HG03575 (cell line): ENCODE measurements at regions not wholly inside any gene's neighbourhood (a gene's known extent, or its start where the extent isn't known, plus 50 kb on each side); places are given as distances from the start of the nearest gene placed in this dataset.
A peak's percentile ranks its signal among the peaks of the same experiment; 100 is the strongest.

Experiments
- ATAC-seq: cut with Tn5 transposase; IDR thresholded peaks from one replicate; pipeline ENCODE4 v1.9.1; 2021; ENCODE audit not compliant: unreplicated experiment, insufficient number of reproducible peaks, low FRiP score; ENCODE audit errors: extremely low read depth

- ATAC-seq, result no peak
These were observed 396.5 kb upstream of the SEMA3D start for GRCh38 chr7:85583131-85583953.

- no peak for ATAC-seq
These were observed 387.0 kb upstream of the SEMA3D start for GRCh38 chr7:85573844-85574243.

DNA sequence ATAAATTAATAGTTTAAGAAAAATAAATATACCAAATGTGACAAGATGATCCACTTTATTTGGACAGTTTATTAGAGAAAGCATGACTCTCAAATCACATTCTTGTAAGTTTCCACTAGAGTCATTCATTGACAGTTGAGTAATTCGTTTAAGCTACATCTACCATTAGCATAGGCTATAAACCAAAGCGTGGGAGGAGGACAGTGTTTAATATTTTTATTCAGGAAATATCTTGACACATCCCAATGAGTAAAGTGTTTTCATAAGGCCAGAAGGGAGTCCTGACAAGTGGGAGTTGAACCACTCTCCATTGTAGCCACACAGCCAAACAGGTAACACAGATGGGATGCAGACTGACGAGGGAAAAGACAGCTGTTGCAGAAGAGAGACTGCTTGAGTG is 386.5 kb upstream of the SEMA3D start:
- no peak for ATAC-seq

DNA sequence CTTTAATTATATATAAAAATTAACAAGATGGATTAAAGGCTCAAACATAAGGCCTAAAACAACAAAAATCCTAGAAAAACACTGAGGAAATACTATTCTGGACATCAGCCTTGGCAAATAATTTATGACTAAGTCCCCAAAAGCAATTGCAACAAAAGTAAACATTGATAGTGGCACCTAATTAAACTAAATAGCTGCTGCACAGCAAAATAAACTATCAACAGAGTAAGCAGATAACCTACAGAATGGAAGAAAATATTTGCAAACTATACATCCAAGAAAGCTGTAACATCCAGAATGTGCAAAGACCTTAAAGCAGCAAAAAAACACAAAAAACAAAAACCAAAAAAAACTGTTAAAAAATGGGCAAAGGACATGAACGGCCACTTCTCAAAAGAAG is 384.0 kb upstream of the SEMA3D start:
- ATAC-seq, result no peak

GRCh38 chr7:85567983-85568382 is 381.1 kb upstream of the SEMA3D start:
- ATAC-seq, result peak; percentile 70

DNA sequence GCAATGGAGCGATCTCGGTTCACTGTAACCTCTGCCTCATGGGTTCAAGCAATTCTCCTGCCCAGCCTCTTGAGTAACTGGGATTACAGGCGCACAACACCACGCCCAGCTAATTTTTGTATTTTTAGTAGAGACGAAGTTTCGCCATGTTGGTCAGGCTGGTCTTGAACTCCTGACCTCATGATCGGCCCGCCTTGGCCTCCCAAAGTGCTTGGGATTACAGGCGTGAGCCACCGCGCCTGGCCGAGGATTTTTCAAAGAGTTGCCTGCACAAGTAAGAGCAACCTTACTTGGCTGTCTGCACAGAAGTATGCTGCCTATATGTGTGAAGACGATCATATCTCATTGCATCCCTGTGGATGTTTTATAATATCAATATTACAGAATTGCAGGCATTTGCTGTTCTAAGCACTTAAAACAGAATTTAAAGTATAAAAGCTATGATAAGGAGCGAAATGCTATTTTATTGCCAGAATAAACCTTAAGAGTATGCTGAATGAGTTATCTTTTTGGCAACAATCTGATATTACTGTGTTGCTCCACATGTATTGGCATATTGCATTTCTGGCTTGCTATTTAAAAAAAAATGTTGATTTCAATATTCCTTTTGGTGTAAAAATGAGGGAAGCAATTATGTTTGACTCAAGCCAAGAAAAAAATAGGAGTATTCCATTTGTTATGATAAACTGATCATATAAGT is 379.4 kb upstream of the SEMA3D start:
- no peak for ATAC-seq

GRCh38 chr7:85565276-85565675 is 378.4 kb upstream of the SEMA3D start:
- ATAC-seq, result no peak

DNA sequence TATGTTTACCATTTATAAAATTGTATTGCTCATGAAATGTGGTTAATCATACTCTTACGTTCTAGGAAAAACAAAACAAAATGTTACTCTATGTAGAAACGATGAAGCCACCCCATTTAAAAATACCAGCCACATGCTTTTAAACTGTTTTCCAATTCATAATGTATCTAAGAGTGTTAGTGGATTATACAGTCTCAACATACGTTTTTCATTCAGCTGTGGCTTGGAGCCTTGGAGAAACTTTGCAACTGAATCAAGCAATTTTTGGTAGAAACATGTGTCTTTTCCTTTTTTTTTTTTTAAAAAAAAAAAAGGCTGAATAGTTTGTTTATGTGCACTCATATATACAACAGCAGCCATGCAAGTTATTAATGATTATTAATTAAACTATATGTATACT is 378.0 kb upstream of the SEMA3D start:
- ATAC-seq, result no peak

DNA sequence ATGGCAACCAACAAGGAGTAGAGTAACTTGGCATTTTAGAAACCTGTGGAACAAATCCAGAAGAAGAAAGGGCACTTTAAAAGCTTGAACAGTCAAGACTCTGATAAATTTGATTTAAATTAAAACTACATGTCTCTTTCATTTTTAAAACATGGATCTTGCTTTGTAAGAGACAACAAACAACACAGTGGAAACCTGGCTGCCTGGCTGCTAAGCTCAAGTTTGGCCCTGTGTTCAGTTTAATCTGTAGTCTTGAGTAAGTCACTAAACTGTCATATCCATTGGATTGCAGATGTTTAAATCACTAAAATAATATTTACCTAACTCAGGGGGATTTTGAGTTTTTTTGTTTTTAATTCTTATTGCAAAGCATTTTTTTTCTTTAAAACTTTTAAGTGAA is 374.9 kb upstream of the SEMA3D start:
- ATAC-seq, result no peak

DNA sequence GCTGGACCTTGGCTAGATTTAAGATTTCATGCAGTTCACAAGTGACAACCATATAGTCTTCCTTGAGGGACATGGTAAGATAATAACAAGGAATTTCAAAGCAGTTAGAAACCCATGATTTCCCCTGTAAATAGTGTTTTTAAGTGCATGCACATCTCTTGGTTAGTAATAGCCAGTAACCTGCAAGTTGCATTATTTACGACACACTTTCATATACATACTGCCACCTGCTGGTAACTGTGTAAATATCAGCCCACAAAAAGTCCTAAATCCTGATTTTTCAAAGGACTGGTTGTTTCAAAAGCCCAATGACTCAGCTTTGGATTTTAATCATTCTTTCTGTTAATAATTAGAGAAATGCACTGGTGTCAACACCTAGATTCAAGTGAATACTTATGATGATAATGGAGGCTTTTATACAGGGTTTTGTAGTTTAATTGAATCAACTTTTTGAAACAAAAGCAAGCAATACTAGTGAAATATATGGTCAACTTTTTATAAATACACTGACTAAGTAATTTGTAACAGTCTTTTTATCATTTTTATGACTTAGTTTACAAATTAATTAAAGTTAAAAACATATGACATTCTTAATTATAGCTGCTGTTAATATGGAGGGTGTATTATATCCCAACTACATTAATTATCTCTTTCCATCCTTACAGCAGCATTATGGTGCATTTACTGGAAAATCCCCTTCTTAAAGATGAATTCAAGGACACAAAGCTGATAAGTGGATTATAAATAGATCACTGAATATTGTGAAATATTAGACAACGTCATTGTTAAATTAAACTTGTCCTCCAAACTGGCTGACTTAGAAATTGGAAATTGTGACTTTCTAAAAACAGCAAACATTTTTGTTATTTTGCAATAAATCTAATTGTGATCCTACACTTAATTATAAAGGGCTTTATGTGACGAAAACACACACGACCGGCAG is 367.7 kb upstream of the SEMA3D start:
- ATAC-seq, result no peak

DNA sequence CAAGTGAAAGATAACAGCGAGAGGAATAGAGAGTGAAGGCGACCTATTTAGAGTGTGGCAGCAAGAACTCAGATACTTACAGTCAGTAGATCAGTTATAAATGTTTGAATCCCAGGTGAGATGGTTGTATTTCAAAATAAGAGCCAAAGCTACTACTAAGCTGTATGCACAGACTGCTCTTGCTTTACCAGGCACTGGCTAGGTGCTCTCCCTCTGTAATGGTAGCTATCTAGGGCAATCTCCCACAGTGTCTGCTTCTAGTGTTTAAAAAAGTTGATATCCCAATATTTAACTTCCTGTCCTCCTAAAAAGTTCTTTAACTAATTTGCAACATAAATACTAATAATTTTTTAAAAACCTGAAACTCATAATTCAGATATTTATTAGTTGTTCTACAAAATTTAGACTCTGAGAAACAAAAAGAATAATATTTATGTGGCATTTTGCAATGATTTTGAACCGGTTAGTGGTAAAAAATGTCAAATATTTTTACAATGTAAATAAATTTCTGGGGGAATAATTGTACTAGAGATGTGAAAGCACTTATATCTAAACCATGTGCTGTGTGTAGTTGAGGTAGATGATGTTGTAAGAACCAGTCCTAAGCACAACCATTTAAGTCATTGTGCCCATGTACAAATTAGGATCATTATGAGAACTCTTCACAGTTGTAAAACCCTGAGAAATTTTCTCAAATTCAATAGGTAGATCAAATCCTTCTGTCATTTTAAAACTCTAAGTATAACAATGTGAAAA is 349.3 kb upstream of the SEMA3D start:
- ATAC-seq, result no peak

DNA sequence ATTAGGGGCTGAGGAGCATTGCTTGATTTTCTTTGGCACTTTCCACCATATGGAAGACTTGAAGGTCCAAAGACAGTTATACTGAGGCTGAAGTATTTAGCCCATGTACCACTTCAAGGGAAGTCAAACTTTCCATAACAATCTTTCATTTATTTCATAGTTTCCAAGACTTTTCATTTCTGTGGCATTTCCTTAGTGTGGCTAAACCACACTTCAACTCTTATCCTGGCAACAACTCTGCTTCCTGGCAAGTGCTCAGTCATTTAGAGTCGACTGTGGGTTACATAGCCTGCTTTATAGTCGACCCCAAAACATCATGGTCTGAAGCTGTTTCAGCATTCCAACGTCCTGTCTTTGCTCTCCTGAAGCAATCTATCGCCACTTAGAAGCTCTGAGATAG is 343.0 kb upstream of the SEMA3D start:
- no peak for ATAC-seq

GRCh38 chr7:85529201-85529600 is 342.3 kb upstream of the SEMA3D start:
- ATAC-seq, result no peak

GRCh38 chr7:85528581-85528980 is 341.7 kb upstream of the SEMA3D start:
- no peak for ATAC-seq

GRCh38 chr7:85525676-85526075 is 338.8 kb upstream of the SEMA3D start:
- ATAC-seq, result no peak

- no peak for ATAC-seq
These were observed 335.2 kb upstream of the SEMA3D start for GRCh38 chr7:85522070-85522469.

DNA sequence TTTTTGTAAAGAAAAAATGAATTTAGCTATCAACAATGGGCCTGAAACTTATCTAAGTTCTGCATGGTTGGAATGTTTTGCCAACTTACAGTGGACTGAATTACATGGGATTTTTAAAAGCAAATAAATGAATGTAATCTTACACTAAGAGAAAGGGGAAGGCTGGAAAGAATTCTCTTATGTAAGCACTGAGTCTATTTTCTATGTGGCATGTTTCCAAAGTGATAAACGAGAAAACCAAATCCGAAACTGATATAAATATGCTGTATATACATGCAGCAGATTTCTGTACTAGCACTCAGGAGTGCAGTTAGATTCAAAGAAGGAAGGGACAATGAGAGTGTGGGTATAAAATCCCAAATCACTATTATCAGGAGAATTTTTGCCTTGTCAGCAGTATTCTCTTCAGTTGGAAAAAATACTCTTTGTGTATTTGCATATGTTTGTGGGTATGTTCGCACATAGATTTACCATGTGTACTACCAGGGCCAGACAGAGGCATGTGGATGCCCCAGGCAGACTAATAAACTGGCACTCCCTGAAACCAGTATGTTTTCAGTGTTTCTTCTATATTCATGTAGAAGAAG is 334.3 kb upstream of the SEMA3D start:
- no peak for ATAC-seq

GRCh38 chr7:85520175-85520574 is 333.3 kb upstream of the SEMA3D start:
- ATAC-seq, result no peak

GRCh38 chr7:85516675-85517074 is 329.8 kb upstream of the SEMA3D start:
- no peak for ATAC-seq
